HCT116 (cell line): ENCODE measurements at regions not wholly inside any gene's neighbourhood (a gene's known extent, or its start where the extent isn't known, plus 50 kb on each side); places are given as distances from the start of the nearest gene placed in this dataset.

Experiments used
- ATAC-seq: fragments of 200-7000 bp; cut with Tn5 transposase; 2 replicates; pipeline ENCODE4 v1.9.1; 2020; ENCODE audit warnings: mild to moderate bottlenecking, moderate library complexity
- BruUV-seq: library from RNA; stranded (reverse); fragments of 400-500 nt; replicated peaks from 2 replicates; lab custom pipeline; 2021; lab: Mats Ljungman, UMichigan
- CTCF ChIA-PET: fragments of 300-600 bp; sonication (Branson Sonifier 250); formaldehyde crosslinking; loops from one replicate; lab custom pipeline; 2021; ENCODE audit warnings: antibody characterized with exemption; lab: Charles Lee
- POLR2A ChIA-PET: fragments of 300-600, 350-600 bp; sonication (Branson Sonifier 250); formaldehyde crosslinking; loops from one replicate; lab custom pipeline; 2021; ENCODE audit warnings: antibody characterized with exemption; lab: Charles Lee
- RAD21 ChIA-PET, 2 experiments: fragments of 300-600 bp; sonication (Branson Sonifier 250); formaldehyde crosslinking; loops; one replicate each; lab custom pipeline; 2023; ENCODE audit warnings: low total read pairs in 2 of 2; ENCODE audit not compliant: uncharacterized antibody in 2 of 2, unreplicated experiment in 2 of 2, low non-redundant PET in 1 of 2; lab: Charles Lee
- DNase-seq: peaks from one replicate; pipeline ENCODE4 v3.0.0-alpha.2; 2010; ENCODE audit warnings: low read depth, low spot score
- H2AFZ ChIP-seq: fragments of 200-600 bp; shearing (Covaris generic), sonication (generic); 2 replicates; pipeline ENCODE4 v1.6.1; 2017; ENCODE audit warnings: low read depth, mixed run types, mixed read lengths, antibody characterized with exemption, low read length; ENCODE audit not compliant: poor library complexity, severe bottlenecking
- H3K27ac ChIP-seq: 2 replicates; pipeline ENCODE4 v1.5.1; 2012; ENCODE audit warnings: low read depth, low read length
- H3K27me3 ChIP-seq: fragments of 200-600 bp; sonication (generic); 2 replicates; pipeline ENCODE4 v1.6.1; 2016; ENCODE audit warnings: mixed run types, low read length, mixed read lengths; ENCODE audit not compliant: insufficient read depth
- H3K36me3 ChIP-seq, 2 experiments: fragments of 200-500 bp in 1 of 2; fragments of 200-600 bp in 1 of 2; sonication (Bioruptor generic) in 1 of 2; sonication (generic) in 1 of 2; 2 replicates each; pipeline versions ENCODE4 v1.5.1 to v1.6.1; 2014 to 2016; ENCODE audit warnings: low read length in 2 of 2, inconsistent platforms in 1 of 2, mixed read lengths in 1 of 2, mixed run types in 1 of 2; ENCODE audit not compliant: insufficient read depth in 2 of 2, control insufficient read depth in 1 of 2
- H3K4me1 ChIP-seq, 2 experiments: fragments of 200-600 bp in 1 of 2; sonication (generic) in 1 of 2; 2 replicates each; pipeline versions ENCODE4 v1.5.1 to v1.6.1; 2012 to 2017; ENCODE audit warnings: low read length in 2 of 2, inconsistent platforms in 1 of 2, mild to moderate bottlenecking in 1 of 2, mixed read lengths in 1 of 2, mixed run types in 1 of 2, moderate library complexity in 1 of 2; ENCODE audit not compliant: insufficient read depth in 2 of 2, control insufficient read depth in 1 of 2
- H3K4me2 ChIP-seq: fragments of 200-600 bp; sonication (generic); 2 replicates; pipeline ENCODE4 v1.6.1; 2017; ENCODE audit warnings: mixed run types, low read length, mixed read lengths
- H3K4me3 ChIP-seq, 2 experiments: fragments of 200-600 bp in 1 of 2; sonication (generic) in 1 of 2; replicated peaks in 1 of 2; 2 replicates each; pipeline ENCODE4 v1.5.1; 2011 to 2016; ENCODE audit warnings: low read length in 2 of 2, control low read depth in 1 of 2, low read depth in 1 of 2, mild to moderate bottlenecking in 1 of 2, mixed read lengths in 1 of 2, mixed run types in 1 of 2
- H3K79me2 ChIP-seq: fragments of 200-600 bp; sonication (generic); 2 replicates; pipeline ENCODE4 v1.6.1; 2017; ENCODE audit warnings: mild to moderate bottlenecking, mixed run types, low read length, moderate library complexity, mixed read lengths; ENCODE audit not compliant: insufficient read depth
- H3K9ac ChIP-seq: fragments of 200-600 bp; sonication (generic); 2 replicates; pipeline ENCODE4 v1.6.1; 2016; ENCODE audit warnings: low read length, mixed read lengths
- H3K9me2 ChIP-seq: fragments of 200-600 bp; sonication (generic), shearing (Covaris generic); 2 replicates; pipeline ENCODE4 v1.6.1; 2017; ENCODE audit warnings: mixed run types, mild to moderate bottlenecking, moderate library complexity; ENCODE audit not compliant: insufficient read depth
- H3K9me3 ChIP-seq, 2 experiments: fragments of 200-500 bp in 1 of 2; fragments of 200-600 bp in 1 of 2; sonication (Bioruptor generic) in 1 of 2; sonication (generic) in 1 of 2; 2 replicates each; pipeline ENCODE4 v1.6.1; 2014 to 2017; ENCODE audit warnings: low read length in 2 of 2, mixed read lengths in 2 of 2, inconsistent platforms in 1 of 2, low read depth in 1 of 2, mild to moderate bottlenecking in 1 of 2, mixed run types in 1 of 2, moderate library complexity in 1 of 2; ENCODE audit not compliant: control insufficient read depth in 1 of 2, insufficient read depth in 1 of 2
- H4K20me1 ChIP-seq: fragments of 200-600 bp; sonication (generic), shearing (Covaris generic); 2 replicates; pipeline ENCODE4 v1.6.1; 2017; ENCODE audit warnings: mixed run types, mild to moderate bottlenecking, moderate library complexity; ENCODE audit not compliant: insufficient read depth
- CBX3 ChIP-seq: IDR thresholded peaks from 2 replicates; pipeline ENCODE4 v1.6.1; 2012; ENCODE audit warnings: low read depth
- EGR1 ChIP-seq: IDR thresholded peaks from 2 replicates; pipeline ENCODE4 v1.6.1; 2012; ENCODE audit warnings: low read depth
- ELF1 ChIP-seq: IDR thresholded peaks from 2 replicates; pipeline ENCODE4 v1.6.1; 2012; ENCODE audit warnings: low read depth, borderline replicate concordance
- EZH2 ChIP-seq: fragments of 200-600 bp; sonication (generic); IDR thresholded peaks from 2 replicates; pipeline ENCODE4 v1.6.1; 2017; ENCODE audit warnings: antibody characterized with exemption, mixed run types
- POLR2A ChIP-seq: IDR thresholded peaks from 2 replicates; pipeline ENCODE4 v1.7.0; 2011; ENCODE audit warnings: borderline replicate concordance; ENCODE audit not compliant: insufficient read depth, insufficient read length; ENCODE audit errors: extremely low read depth
- POLR2AphosphoS5 ChIP-seq: IDR thresholded peaks from 2 replicates; pipeline ENCODE4 v1.6.1; 2011; ENCODE audit warnings: mild to moderate bottlenecking, low read depth, low read length, moderate library complexity
- ZNF274 ChIP-seq: fragments of 200-500 bp; sonication (Bioruptor generic); IDR thresholded peaks from 2 replicates; pipeline ENCODE4 v1.6.1; 2014; ENCODE audit warnings: mild to moderate bottlenecking, low read depth, low read length, inconsistent platforms
- intact Hi-C: fragments of 100-400 bp; cut with micrococcal nuclease; formaldehyde crosslinking; loops from 2 replicates; pipeline ENCODE4 v1.10.0; 2022

DNA sequence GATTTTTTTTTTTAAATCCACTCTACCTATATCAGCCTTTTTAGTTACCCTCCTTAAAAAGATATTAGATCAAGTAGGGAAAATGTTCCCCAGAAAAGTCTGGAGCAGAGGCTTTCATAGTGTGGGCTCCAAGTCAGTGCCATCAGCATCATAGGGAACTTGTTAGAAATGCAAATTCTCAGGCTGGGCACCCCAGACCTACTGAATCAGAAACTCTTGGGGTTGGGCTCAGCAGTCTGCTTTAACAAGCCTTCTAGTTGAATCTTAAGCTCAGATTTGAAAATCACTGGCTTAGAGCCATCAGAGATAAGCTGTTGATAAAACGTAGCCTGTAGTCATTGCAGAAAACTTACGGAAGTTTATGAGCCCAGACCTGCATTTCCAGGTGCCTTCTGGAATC lies 140.1 kb downstream of the TMEM38B start:
- Histone ChIP-seq H3K9ac (no peak overlapping the region), H3K4me3 (no peak overlapping the region), H4K20me1 (no peaks in the 10 kb centered on the region), H3K36me3 (no peaks in the 10 kb centered on the region), H3K9me2 (no peaks in the 10 kb centered on the region), H3K4me1 (no peaks in the 10 kb centered on the region; a peak in 1 of 4 replicates), H3K27me3 (no peaks in the 10 kb centered on the region), H3K27ac (no peak overlapping the region), H3K4me2 (no peak overlapping the region), H3K79me2 (no peaks in the 10 kb centered on the region), H3K9me3 (no peaks in the 10 kb centered on the region), H2AFZ (no peak overlapping the region)
- ATAC-seq: no peak
- RAD21 ChIA-PET: no interaction called here
- POLR2A ChIA-PET: no interaction called here
- no peak for DNase-seq
- CTCF ChIA-PET: no interaction called here
- BruUV-seq: no TSS peak
- intact Hi-C loops: no loop called here
- TF ChIP-seq EGR1: no peak
- no peak for TF ChIP-seq CBX3
- TF ChIP-seq ELF1: no peak
- TF ChIP-seq POLR2A: no peak
- no peak for TF ChIP-seq POLR2AphosphoS5

DNA sequence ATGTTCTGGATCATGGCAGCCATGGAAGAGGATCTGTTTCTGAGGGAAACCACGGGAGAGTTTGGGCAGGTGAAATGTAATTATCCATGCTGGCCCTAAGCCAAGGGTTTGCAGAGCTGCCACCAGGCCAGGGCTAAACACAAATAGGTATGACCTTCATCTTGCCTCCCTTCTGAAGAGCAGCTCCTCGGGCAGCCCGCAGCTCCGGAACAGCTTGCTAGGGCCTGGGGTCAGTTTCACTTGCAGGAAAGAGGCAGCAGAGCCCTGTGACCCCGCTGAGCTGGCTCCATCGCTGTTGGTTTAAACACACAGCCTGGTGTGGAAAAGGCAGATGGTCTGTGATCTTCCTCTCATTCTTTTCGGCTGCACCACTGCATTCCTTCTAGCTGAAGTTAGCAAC lies 141.4 kb downstream of the TMEM38B start:
- intact Hi-C loops: no loop called here
- Histone ChIP-seq H3K4me3 (no peak overlapping the region), H3K9me2 (no peaks in the 10 kb centered on the region), H2AFZ (no peak overlapping the region), H3K27me3 (no peaks in the 10 kb centered on the region), H3K4me1 (no peaks in the 10 kb centered on the region; a peak in 1 of 4 replicates), H3K79me2 (no peaks in the 10 kb centered on the region), H3K9me3 (no peaks in the 10 kb centered on the region), H3K9ac (no peak overlapping the region), H3K27ac (no peak overlapping the region)
- DNase-seq (no peak), ATAC-seq (no peak)
- POLR2A ChIA-PET: no interaction called here
- TF ChIP-seq ZNF274 (no peak), EZH2 (no peak)
- TF ChIP-seq, all 23 proteins: peak for 0
- Histone ChIP-seq H4K20me1 (no peaks in the 10 kb centered on the region), H3K36me3 (no peaks in the 10 kb centered on the region), H3K4me2 (no peak overlapping the region)
- ChIA-PET RAD21 (no interaction called here), CTCF (no interaction called here)
- BruUV-seq: no TSS peak
